SK-N-SH treated with all-trans-retinoic acid at 6 μM for 48 hours (cell line): ENCODE measurements at regions not wholly inside any gene's neighbourhood (a gene's known extent, or its start where the extent isn't known, plus 50 kb on each side); places are given as distances from the start of the nearest gene placed in this dataset.

Experiments
- BACH2 ChIP-seq: fragments of 250-450 bp; sonication (Bioruptor Pico); IDR thresholded peaks from 2 replicates; pipeline ENCODE4 v1.9.0; 2021; ENCODE audit warnings: mild to moderate bottlenecking, borderline replicate concordance
- ESRRG ChIP-seq: fragments of 250-450 bp; sonication (Bioruptor Pico); IDR thresholded peaks from 2 replicates; pipeline ENCODE4 v1.6.1; 2021; ENCODE audit warnings: mild to moderate bottlenecking
- ISL1 ChIP-seq: fragments of 250-450 bp; sonication (Bioruptor Pico); IDR thresholded peaks from 2 replicates; pipeline ENCODE4 v2.1.2; 2022; ENCODE audit warnings: mild to moderate bottlenecking, moderate library complexity
- PATZ1 ChIP-seq: fragments of 250-450 bp; sonication (Bioruptor Pico); IDR thresholded peaks from 2 replicates; pipeline ENCODE4 v1.8.0; 2020; ENCODE audit warnings: mild to moderate bottlenecking, moderate library complexity, borderline replicate concordance
- RARB ChIP-seq: fragments of 250-450 bp; sonication (Bioruptor Pico); IDR thresholded peaks from 2 replicates; pipeline ENCODE4 v1.8.0; 2021; ENCODE audit warnings: mild to moderate bottlenecking, moderate library complexity
- TCF4 ChIP-seq: fragments of 250-450 bp; sonication (Bioruptor Pico); IDR thresholded peaks from 2 replicates; pipeline ENCODE4 v1.8.0; 2021; ENCODE audit warnings: mild to moderate bottlenecking, moderate library complexity, borderline replicate concordance
- ZFP3 ChIP-seq: fragments of 250-450 bp; sonication (Bioruptor Pico); IDR thresholded peaks from 2 replicates; pipeline ENCODE4 v1.5.0; 2020; ENCODE audit warnings: mild to moderate bottlenecking, moderate library complexity
- ZFP30 ChIP-seq: fragments of 450-650 bp; formaldehyde crosslinking; IDR thresholded peaks from 2 replicates; pipeline ENCODE4 v1.5.0; 2022; ENCODE audit warnings: mild to moderate bottlenecking, moderate library complexity
- ZNF70 ChIP-seq: fragments of 450-650 bp; formaldehyde crosslinking; IDR thresholded peaks from 2 replicates; pipeline ENCODE4 v1.5.0; 2020; ENCODE audit warnings: mild to moderate bottlenecking, moderate library complexity
- TF ChIP-seq, protein P1 (sequence below): fragments of 250-450 bp; sonication (Bioruptor Pico); IDR thresholded peaks from 2 replicates; pipeline ENCODE4 v1.8.0; 2021; ENCODE audit warnings: low read depth, mild to moderate bottlenecking, moderate library complexity, borderline replicate concordance

- TF ChIP-seq BACH2 (CRISPR knock-in tag) (no peak), PATZ1 (CRISPR knock-in tag) (no peak), ZFP3 (no peak), ZFP30 (CRISPR knock-in tag) (no peak), TCF4 (CRISPR knock-in tag) (no peak), ZNF70 (CRISPR knock-in tag) (no peak), RARB (CRISPR knock-in tag) (no peak), ESRRG (CRISPR knock-in tag) (no peak), ISL1 (CRISPR knock-in tag) (no peak)
- TF ChIP-seq, protein P1, sequence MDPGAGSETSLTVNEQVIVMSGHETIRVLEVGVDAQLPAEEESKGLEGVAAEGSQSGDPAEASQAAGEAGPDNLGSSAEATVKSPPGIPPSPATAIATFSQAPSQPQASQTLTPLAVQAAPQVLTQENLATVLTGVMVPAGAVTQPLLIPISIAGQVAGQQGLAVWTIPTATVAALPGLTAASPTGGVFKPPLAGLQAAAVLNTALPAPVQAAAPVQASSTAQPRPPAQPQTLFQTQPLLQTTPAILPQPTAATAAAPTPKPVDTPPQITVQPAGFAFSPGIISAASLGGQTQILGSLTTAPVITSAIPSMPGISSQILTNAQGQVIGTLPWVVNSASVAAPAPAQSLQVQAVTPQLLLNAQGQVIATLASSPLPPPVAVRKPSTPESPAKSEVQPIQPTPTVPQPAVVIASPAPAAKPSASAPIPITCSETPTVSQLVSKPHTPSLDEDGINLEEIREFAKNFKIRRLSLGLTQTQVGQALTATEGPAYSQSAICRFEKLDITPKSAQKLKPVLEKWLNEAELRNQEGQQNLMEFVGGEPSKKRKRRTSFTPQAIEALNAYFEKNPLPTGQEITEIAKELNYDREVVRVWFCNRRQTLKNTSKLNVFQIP (CRISPR knock-in tag) = no peak
These were observed 364.5 kb downstream of the BTG1 start for GRCh38 chr12:91781114-91781513.
